GM03348 (cell line): ENCODE measurements at regions not wholly inside any gene's neighbourhood (a gene's known extent, or its start where the extent isn't known, plus 50 kb on each side); places are given as distances from the start of the nearest gene placed in this dataset.

ENCODE experiments used
- DNase-seq: peaks from one replicate; pipeline ENCODE4 v3.0.0; 2012; ENCODE audit warnings: low spot score

DNA sequence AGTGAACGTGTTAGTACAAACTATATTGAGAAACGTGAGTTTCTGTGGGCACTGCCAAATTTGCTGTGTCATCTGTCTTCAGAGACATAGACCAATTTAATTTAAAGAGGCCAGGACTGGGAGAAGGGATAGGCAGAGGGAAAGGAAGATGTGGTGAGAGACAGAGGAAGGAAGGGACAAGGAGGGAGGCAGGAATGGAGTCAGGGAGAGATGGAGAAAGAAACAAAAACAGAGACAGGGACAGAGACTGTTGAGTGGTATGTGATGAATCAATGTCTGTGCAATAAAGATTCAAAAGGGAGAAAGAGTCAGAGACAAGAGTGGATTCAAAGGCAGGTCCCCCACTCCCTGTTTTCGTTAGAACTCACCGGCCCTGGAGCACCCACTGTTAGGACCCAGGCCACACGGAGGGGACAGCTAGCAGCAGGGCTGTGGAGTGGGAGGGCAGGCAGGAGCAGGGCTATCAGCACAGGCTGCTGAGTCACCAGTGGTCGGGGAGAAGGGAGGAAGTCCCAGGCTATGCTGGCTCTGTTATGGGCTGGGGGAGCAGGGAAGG is 51.6 kb upstream of the CHD6 start:
- no peak for DNase-seq

DNA sequence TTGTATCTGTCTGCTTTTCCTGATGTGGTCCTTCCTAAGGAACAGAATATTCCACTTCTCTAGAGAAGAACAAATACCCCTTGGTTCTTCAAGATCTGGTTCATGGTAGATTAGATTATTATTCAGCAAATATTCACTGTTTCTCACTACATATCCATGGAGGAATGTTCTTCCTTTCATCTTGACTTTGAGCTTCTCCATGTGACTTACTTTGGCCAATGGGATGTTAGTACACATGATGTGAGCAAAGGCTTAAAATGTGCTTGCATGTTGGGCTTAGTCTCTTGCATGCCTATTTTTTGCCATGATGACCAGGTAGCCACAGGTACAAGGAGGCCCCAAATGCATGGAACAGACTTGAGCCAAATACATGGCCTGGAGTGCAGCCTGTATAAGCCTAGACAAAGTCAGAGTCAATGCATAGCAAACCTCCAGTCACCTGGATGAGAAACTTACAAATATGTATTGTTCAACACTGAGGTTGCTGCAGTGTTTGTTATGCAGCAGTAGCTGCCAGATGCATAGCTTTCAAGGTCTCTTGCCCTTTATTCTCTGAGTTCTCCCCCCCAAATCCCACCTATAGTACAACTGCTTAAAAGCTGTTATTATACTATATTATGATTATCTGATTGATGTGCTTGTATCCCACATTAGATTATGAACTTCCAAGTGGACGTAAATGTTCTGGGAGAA is 50.0 kb upstream of the CHD6 start:
- no peak for DNase-seq
